CD4-positive, alpha-beta T cell treated with Interleukin-15 for 1 hour (primary cell): ENCODE measurements at regions not wholly inside any gene's neighbourhood (a gene's known extent, or its start where the extent isn't known, plus 50 kb on each side); places are given as distances from the start of the nearest gene placed in this dataset.
"Not testable (repeated sequence)": the region's sequence is repeated elsewhere in the genome, so short reads cannot be mapped to it uniquely, and the experiment has no call there.

Experiments
- DNase-seq: peaks from one replicate; pipeline ENCODE4 v3.0.0-alpha.2; 2020

GRCh38 chr15:95205077-95205476 lies 973.7 kb downstream of the MCTP2 start:
- no peak for DNase-seq

- not testable (repeated sequence) for DNase-seq
These were observed 974.5 kb downstream of the MCTP2 start for GRCh38 chr15:95205830-95206229.

GRCh38 chr15:95208071-95208470 lies 976.7 kb downstream of the MCTP2 start:
- DNase-seq = no peak

GRCh38 chr15:95208988-95209387 lies 977.6 kb downstream of the MCTP2 start:
- no peak for DNase-seq

- DNase-seq = no peak
These were observed 979.1 kb downstream of the MCTP2 start for GRCh38 chr15:95210436-95210981.

GRCh38 chr15:95215017-95215416 lies 983.7 kb downstream of the MCTP2 start:
- DNase-seq = no peak

GRCh38 chr15:95226835-95227234 lies 995.5 kb downstream of the MCTP2 start:
- DNase-seq = no peak

GRCh38 chr15:95227235-95227634 lies 995.9 kb downstream of the MCTP2 start:
- DNase-seq = no peak

- DNase-seq = no peak
These were observed 997.6 kb downstream of the MCTP2 start for GRCh38 chr15:95228856-95229555.

GRCh38 chr15:95235033-95235432 lies 1003.7 kb downstream of the MCTP2 start:
- DNase-seq = no peak

- no peak for DNase-seq
These were observed 1016.0 kb downstream of the MCTP2 start for GRCh38 chr15:95247071-95247984.

- no peak for DNase-seq
These were observed 1018.2 kb downstream of the MCTP2 start for GRCh38 chr15:95249524-95249923.

- no peak for DNase-seq
These were observed 1021.0 kb downstream of the MCTP2 start for GRCh38 chr15:95252404-95252803.

- no peak for DNase-seq
These were observed 1022.9 kb downstream of the MCTP2 start for GRCh38 chr15:95254263-95254662.

- DNase-seq = peak; percentile 41
These were observed 1028.2 kb downstream of the MCTP2 start for GRCh38 chr15:95259513-95259912.

- DNase-seq = no peak
These were observed 1028.6 kb downstream of the MCTP2 start for GRCh38 chr15:95259965-95260364.

- no peak for DNase-seq
These were observed 1029.5 kb downstream of the MCTP2 start for GRCh38 chr15:95260856-95261255.

GRCh38 chr15:95261546-95261945 lies 1030.2 kb downstream of the MCTP2 start:
- DNase-seq = no peak

- no peak for DNase-seq
These were observed 1030.6 kb downstream of the MCTP2 start for GRCh38 chr15:95261968-95262367.

- no peak for DNase-seq
These were observed 1031.7 kb downstream of the MCTP2 start for GRCh38 chr15:95262866-95263564.

GRCh38 chr15:95263751-95264150 lies 1032.4 kb downstream of the MCTP2 start:
- DNase-seq = no peak

- no peak for DNase-seq
These were observed 1034.1 kb downstream of the MCTP2 start for GRCh38 chr15:95265419-95265997.
